Parathyroid adenoma (tissue), 2 donors: ENCODE measurements at regions not wholly inside any gene's neighbourhood (a gene's known extent, or its start where the extent isn't known, plus 50 kb on each side); places are given as distances from the start of the nearest gene placed in this dataset.

ENCODE experiments used
- H2AFZ ChIP-seq: fragments of 300-600 bp; sonication (generic); one replicate; pipeline ENCODE4 v1.7.0; 2017; ENCODE audit warnings: antibody characterized with exemption, mild to moderate bottlenecking
- H3K27ac ChIP-seq: fragments of 300-600 bp; sonication (generic); one replicate; pipeline ENCODE4 v1.7.0; 2017
- H3K27me3 ChIP-seq: fragments of 300-600 bp; sonication (generic); one replicate; pipeline ENCODE4 v1.7.0; 2017; ENCODE audit warnings: low read length; ENCODE audit not compliant: control insufficient read depth, insufficient read depth
- H3K36me3 ChIP-seq: fragments of 300-600 bp; sonication (generic); one replicate; pipeline ENCODE4 v1.7.0; 2017; ENCODE audit warnings: low read length; ENCODE audit not compliant: control insufficient read depth, insufficient read depth
- H3K4me1 ChIP-seq: fragments of 300-600 bp; sonication (generic); one replicate; pipeline ENCODE4 v1.7.0; 2017; ENCODE audit warnings: control low read depth
- H3K4me2 ChIP-seq: fragments of 300-600 bp; sonication (generic); one replicate; pipeline ENCODE4 v1.7.0; 2017; ENCODE audit warnings: low read length
- H3K4me3 ChIP-seq: fragments of 300-600 bp; sonication (generic); one replicate; pipeline ENCODE4 v1.7.0; 2017; ENCODE audit warnings: low read depth, low read length
- H3K79me2 ChIP-seq: fragments of 300-600 bp; sonication (generic); one replicate; pipeline ENCODE4 v1.7.0; 2017; ENCODE audit warnings: control low read depth
- H3K9ac ChIP-seq: fragments of 300-600 bp; sonication (generic); one replicate; pipeline ENCODE4 v1.7.0; 2017; ENCODE audit warnings: mild to moderate bottlenecking
- H3K9me3 ChIP-seq: fragments of 300-600 bp; sonication (generic); one replicate; pipeline ENCODE4 v1.7.0; 2017; ENCODE audit warnings: low read length; ENCODE audit not compliant: control insufficient read depth
- TF ChIP-seq, protein P1 (sequence below): fragments of 300-600 bp; sonication (generic); IDR thresholded peaks from one replicate; pipeline ENCODE4 v1.7.0; 2017; ENCODE audit warnings: antibody characterized with exemption, mild to moderate bottlenecking
- donor health status: primary hyperparathyroidism.

DNA sequence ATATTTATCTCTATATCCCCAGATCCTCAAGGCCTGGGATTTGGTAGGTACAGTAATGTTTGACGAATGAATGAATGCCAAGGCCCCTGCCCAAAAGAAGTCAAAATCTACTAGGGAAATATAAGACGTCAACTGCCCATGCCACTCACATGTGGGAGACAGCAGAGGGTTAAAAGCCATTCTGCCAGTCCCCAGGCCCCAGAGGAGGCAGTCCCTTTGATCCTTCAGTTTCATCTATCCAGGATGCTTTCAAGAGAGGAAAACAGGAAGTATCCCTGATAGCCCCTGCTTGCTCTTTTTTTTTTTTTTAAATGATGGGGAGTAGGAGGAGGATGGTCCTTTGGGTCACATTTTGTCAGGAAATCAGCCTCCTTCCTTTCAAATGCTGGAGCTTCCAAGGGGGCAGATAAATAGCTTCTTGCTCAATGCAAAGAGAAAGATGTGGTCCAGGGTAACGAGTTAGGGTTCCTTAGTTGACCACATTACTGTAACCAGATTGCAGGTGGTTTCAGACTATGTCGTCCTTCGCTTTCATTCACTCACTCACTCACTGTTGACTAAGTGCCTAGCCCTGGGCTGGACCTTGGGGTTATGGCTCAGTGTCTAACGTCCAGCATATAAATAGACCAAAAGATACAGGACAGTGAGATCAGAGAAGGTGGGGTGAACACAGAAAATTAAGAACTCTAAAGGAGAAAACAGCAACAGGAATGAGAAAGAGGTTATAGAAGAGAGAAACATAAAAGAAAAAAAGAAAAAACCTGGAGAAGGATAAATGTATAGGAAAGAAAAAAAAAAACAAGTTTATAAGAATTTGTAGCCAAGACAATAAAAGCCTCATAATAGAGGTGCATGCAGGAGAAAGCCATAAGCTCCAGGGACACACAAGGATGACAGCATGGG, 64.6 kb upstream of the PIM1 start:
- no peak overlapping the region for H3K27ac ChIP-seq
- H3K9ac ChIP-seq, result no peak overlapping the region
- no peaks in the 10 kb centered on the region for H3K27me3 ChIP-seq
- peaks cover 17% of the 10 kb centered on the region for H3K4me1 ChIP-seq
- H3K36me3 ChIP-seq, result no peaks in the 10 kb centered on the region
- no peaks in the 10 kb centered on the region for H3K79me2 ChIP-seq
- H3K9me3 ChIP-seq, result no peaks in the 10 kb centered on the region
- TF ChIP-seq, protein P1, sequence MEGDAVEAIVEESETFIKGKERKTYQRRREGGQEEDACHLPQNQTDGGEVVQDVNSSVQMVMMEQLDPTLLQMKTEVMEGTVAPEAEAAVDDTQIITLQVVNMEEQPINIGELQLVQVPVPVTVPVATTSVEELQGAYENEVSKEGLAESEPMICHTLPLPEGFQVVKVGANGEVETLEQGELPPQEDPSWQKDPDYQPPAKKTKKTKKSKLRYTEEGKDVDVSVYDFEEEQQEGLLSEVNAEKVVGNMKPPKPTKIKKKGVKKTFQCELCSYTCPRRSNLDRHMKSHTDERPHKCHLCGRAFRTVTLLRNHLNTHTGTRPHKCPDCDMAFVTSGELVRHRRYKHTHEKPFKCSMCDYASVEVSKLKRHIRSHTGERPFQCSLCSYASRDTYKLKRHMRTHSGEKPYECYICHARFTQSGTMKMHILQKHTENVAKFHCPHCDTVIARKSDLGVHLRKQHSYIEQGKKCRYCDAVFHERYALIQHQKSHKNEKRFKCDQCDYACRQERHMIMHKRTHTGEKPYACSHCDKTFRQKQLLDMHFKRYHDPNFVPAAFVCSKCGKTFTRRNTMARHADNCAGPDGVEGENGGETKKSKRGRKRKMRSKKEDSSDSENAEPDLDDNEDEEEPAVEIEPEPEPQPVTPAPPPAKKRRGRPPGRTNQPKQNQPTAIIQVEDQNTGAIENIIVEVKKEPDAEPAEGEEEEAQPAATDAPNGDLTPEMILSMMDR, result no peak
- H3K4me2 ChIP-seq, result no peak overlapping the region
- H3K4me3 ChIP-seq, result no peak overlapping the region
- H2AFZ ChIP-seq, result no peak overlapping the region

DNA sequence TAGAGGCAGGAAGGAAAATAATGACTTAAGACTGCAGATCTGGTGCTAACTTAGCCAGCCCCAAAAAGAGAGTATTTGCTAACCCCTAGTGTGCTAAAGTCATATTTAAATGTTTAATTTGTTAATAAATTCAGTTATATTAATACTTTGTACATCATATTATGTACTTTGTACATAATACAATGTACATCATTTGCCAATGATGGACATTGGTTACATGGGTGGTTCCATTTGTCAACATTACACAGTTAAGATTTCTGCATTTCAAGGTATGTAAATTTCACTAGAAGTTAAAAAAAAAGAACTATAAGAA, 63.9 kb upstream of the PIM1 start:
- Histone ChIP-seq H3K4me3 (no peak overlapping the region), H3K4me2 (no peak overlapping the region), H3K9me3 (no peaks in the 10 kb centered on the region), H3K4me1 (peaks cover 17% of the 10 kb centered on the region), H2AFZ (no peak overlapping the region), H3K27ac (no peak overlapping the region), H3K36me3 (no peaks in the 10 kb centered on the region), H3K9ac (no peak overlapping the region), H3K79me2 (no peaks in the 10 kb centered on the region), H3K27me3 (no peaks in the 10 kb centered on the region)
- TF ChIP-seq, protein P1, result no peak

DNA sequence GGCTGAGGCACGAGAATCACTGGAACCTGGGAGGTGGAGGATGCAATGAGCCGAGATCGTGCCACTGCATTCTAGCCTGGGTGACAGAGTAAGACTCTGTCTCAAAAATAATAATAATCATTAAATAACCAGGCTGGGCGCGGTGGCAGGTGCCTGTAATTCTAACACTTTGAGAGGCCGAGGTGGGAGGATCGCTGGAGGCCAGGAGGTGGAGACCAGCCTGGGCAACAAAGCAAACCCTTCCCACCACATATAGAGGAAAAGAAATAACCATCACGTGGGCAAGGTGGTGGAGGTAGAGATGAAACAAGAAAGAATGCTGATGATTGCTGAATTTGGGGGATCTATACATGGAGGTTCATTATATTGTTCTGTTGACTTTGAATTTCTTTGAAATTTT, 63.4 kb upstream of the PIM1 start:
- Histone ChIP-seq H3K4me1 (peaks cover 17% of the 10 kb centered on the region), H3K4me3 (no peak overlapping the region), H3K27me3 (no peaks in the 10 kb centered on the region), H2AFZ (no peak overlapping the region), H3K79me2 (no peaks in the 10 kb centered on the region), H3K36me3 (no peaks in the 10 kb centered on the region), H3K9ac (no peak overlapping the region), H3K27ac (no peak overlapping the region), H3K4me2 (no peak overlapping the region), H3K9me3 (no peaks in the 10 kb centered on the region)
- TF ChIP-seq, protein P1, result no peak

DNA sequence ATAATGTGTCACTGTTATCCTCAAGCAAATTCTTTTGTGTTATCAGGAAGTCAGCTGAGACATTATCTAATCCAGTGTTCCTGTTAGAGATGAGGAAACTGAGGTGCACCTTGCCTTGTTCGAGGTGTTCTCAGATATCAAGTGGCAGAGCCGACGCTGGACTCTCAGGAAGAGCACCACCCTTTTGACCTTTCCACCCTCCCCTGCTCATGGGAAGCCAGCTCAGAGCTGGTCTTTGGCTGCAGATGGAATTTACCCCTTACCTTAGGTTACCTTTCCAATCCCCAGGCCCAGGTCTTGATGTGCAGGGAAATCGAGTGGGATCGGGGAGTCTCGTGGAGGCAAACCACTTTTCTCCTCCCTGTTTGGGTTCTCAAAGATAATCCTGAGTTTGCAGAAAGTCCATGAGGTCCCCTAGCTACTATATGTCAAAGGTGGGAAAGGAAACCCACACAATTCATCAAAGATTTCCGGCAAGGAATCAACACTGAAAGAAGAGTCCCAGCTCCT, 62.9 kb upstream of the PIM1 start:
- Histone ChIP-seq H3K9ac (no peak overlapping the region), H3K4me3 (no peak overlapping the region), H3K36me3 (no peaks in the 10 kb centered on the region), H3K27ac (no peak overlapping the region), H3K9me3 (no peaks in the 10 kb centered on the region), H3K79me2 (no peaks in the 10 kb centered on the region), H3K27me3 (no peaks in the 10 kb centered on the region), H2AFZ (no peak overlapping the region), H3K4me1 (peaks cover 14% of the 10 kb centered on the region), H3K4me2 (no peak overlapping the region)
- TF ChIP-seq, protein P1, result no peak
